SIG-M5 treated with dmso at 0.1 percent for 504 hours (cell line): ENCODE measurements at regions not wholly inside any gene's neighbourhood (a gene's known extent, or its start where the extent isn't known, plus 50 kb on each side); places are given as distances from the start of the nearest gene placed in this dataset.
"Not testable (repeated sequence)": the region's sequence is repeated elsewhere in the genome, so short reads cannot be mapped to it uniquely, and the experiment has no call there.

Experiments
- DNase-seq: peaks from one replicate; lab custom pipeline; 2025; ENCODE audit not compliant: unreplicated experiment; lab: John Stamatoyannopoulos, UW

GRCh38 chrX:41033299-41033698, 51.9 kb upstream of the USP9X start:
- DNase-seq: no peak

GRCh38 chrX:41034902-41035301, 50.3 kb upstream of the USP9X start:
- not testable (repeated sequence) for DNase-seq
